ENCODE measurements at regions not wholly inside any gene's neighbourhood (a gene's known extent, or its start where the extent isn't known, plus 50 kb on each side); places are given as distances from the start of the nearest gene placed in this dataset.

DNA sequence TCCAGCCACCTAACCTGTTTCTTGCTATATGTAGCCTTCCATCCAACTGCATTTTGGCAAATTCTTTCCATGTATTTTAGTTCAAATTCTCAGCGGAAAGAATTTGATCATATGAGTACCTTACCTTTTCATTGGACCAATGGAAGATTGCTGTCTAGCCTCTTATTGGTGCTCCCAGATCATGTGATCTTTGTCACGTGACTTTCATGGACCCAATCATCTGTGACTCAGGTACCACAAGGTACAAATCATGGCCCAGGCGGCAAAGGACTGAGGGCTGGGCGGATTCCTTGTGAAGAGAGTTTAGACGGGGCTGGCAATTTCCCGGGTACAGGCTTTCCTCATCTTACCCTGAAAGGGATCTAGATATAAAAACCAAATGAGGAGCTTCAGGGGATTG is 85.9 kb upstream of the TBX20 start:
- TF ChIP-seq, protein P1, sequence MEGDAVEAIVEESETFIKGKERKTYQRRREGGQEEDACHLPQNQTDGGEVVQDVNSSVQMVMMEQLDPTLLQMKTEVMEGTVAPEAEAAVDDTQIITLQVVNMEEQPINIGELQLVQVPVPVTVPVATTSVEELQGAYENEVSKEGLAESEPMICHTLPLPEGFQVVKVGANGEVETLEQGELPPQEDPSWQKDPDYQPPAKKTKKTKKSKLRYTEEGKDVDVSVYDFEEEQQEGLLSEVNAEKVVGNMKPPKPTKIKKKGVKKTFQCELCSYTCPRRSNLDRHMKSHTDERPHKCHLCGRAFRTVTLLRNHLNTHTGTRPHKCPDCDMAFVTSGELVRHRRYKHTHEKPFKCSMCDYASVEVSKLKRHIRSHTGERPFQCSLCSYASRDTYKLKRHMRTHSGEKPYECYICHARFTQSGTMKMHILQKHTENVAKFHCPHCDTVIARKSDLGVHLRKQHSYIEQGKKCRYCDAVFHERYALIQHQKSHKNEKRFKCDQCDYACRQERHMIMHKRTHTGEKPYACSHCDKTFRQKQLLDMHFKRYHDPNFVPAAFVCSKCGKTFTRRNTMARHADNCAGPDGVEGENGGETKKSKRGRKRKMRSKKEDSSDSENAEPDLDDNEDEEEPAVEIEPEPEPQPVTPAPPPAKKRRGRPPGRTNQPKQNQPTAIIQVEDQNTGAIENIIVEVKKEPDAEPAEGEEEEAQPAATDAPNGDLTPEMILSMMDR (IDR thresholded peaks at IDR 0.05; ENCODE audit: borderline replicate concordance, insufficient read depth, low read depth, low read length): no peak
- H3K4me3 ChIP-seq (ENCODE audit: low read depth, low read length): no peak overlapping the region

DNA sequence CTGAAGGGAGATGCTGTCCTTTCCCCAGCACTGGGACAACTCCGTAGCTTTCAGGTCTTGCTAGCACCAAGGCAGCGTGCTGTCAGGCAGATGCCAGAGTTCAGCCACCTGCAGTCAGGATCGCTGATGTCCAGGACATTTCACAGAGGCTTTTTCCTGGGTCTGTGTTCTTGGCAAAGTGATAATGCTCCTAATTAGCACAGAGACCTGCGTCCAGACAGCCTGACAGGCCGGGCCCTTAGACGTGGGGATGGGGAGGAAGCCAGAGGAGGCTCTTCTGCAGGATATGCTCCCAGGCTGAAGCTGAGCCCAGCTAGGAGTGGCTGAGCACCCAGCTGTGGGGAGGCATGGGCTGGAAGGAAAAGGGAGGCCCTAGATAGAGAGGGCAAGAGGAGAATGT is 82.5 kb upstream of the TBX20 start:
- H3K4me3 ChIP-seq (ENCODE audit: low read depth, low read length): no peak overlapping the region
- TF ChIP-seq, protein P1 (IDR thresholded peaks at IDR 0.05; ENCODE audit: borderline replicate concordance, insufficient read depth, low read depth, low read length): no peak

DNA sequence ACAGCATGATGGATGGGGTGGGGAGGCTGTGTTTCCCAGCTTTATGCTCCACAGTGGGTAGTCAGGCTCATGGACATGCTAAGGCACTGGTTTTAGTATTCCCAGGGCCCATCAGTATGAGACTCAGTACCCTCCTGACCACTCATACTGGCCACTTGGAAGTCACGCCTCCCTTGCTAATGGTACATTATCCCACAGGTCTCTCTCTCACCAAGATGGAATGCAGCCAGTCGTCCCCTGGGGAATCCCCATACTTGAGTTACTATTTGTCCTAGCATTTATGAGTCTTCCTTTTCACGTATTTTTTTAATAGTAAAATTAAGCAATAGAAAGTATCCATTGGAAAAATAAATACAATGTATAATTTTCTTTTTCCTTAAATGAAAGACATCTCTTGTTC is 80.6 kb upstream of the TBX20 start:
- TF ChIP-seq, protein P1 (IDR thresholded peaks at IDR 0.05; ENCODE audit: borderline replicate concordance, insufficient read depth, low read depth, low read length): no peak
- H3K4me3 ChIP-seq (ENCODE audit: low read depth, low read length): no peak overlapping the region

DNA sequence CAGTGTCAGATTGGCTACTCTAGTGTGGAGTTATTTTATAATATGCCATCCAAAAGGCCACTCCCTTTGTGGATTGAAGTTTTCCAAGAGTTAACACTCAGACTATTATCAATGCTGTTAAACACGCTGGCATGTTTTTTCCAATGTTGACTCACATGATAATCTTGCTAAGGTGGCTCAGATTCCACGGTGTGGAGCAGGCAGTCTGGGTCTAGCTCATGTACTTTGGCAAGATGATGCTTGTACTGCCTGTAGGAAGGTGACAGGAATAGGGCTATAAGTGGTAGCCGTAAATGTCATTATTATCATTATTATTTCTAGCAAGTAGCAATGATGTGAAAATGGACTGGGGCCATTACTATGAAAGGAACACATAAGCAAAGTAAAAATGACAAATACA is 79.4 kb upstream of the TBX20 start:
- TF ChIP-seq, protein P1 (IDR thresholded peaks at IDR 0.05; ENCODE audit: borderline replicate concordance, insufficient read depth, low read depth, low read length): no peak
- H3K4me3 ChIP-seq (ENCODE audit: low read depth, low read length): no peak overlapping the region

DNA sequence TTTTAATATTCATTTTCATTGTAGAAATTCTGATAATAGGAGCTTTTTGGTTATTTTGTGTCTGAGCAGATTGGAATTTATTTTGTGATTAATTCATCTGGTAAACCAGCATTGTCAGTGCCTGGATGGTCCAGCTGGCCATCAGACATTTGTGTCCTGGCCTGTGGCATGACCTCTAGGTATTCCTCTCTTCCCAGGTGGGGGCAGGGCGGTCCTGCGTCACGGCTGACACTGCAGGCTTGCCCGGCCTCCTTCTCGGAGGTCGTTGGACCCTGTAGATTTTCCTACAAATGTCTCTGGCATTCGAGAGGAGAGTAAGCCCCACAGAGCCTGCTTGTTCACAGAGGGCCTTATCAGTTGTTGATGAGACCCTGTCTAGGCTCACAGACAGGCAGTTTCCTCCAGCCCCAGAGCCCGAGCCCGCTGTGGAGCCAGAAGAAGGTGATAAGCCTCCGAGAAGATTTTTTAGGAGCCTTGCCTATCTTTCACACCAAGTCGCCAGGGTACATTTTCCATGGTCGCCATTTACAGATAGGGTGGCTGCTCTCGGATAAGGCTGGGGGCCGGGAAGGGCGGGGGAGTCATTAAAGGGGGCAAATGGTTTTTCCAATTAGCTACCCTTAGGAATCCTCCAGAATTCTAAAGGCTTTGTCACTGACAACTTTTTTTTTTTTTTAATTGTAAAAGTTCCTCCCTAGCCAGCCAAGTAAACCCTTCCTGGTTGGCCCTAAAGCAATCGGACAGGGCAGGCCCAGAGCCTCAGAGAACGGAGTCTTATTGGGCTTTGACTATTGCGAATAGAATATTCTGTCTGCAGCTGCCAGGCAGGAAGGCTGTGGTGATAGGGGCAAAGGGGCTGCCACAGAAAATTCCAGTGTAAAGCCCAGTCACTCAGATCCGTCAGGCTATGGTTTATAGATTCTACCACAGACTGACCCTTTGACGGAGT is 78.1 kb upstream of the TBX20 start:
- TF ChIP-seq, protein P1 (IDR thresholded peaks at IDR 0.05; ENCODE audit: borderline replicate concordance, insufficient read depth, low read depth, low read length): no peak
- no peak overlapping the region for H3K4me3 ChIP-seq (ENCODE audit: low read depth, low read length)

DNA sequence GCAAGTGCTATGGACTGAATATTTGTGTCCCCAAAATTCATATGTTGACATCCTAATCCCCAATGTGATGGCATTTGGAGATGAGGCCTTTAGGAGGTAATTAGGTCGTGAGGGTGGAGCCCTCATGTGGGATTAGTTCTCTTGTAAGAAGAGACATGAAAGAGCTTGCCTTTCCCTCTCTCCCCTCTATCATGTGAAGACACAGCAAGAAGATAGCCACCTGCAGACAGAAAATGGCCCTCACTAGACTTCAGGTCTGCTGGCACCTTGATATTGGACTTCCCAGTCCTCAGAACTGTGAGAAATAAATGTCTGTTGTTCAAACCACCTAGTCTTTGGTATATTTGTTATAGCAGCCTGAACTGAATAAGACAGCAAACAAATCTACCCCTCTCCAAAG is 75.1 kb upstream of the TBX20 start:
- H3K4me3 ChIP-seq (ENCODE audit: low read depth, low read length): no peak overlapping the region
- TF ChIP-seq, protein P1 (IDR thresholded peaks at IDR 0.05; ENCODE audit: borderline replicate concordance, insufficient read depth, low read depth, low read length): no peak

DNA sequence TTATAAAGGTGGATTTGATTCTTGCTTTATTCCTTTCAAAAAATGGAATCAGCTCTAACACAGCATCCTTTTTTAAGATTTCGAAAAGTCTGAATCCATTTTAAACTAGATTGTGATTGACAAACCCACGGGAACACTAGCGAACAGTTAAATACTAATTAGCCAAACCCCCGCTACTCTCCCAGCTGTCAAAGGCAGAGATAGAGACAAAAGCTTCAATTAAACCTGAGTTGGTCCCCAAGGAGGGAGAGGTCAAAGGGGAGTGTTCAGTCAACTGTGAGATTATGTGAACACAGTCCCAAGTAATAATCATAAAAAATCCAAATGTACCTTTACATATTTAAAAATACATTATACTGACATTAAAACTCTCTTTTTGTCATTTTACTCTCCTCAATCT is 65.7 kb upstream of the TBX20 start:
- TF ChIP-seq, protein P1 (IDR thresholded peaks at IDR 0.05; ENCODE audit: borderline replicate concordance, insufficient read depth, low read depth, low read length): no peak
- H3K4me3 ChIP-seq (ENCODE audit: low read depth, low read length): no peak overlapping the region
